ENCODE measurements at regions not wholly inside any gene's neighbourhood (a gene's known extent, or its start where the extent isn't known, plus 50 kb on each side); places are given as distances from the start of the nearest gene placed in this dataset.
A peak's percentile ranks its signal among the peaks of the same experiment; 100 is the strongest.
"Not testable (repeated sequence)": the region's sequence is repeated elsewhere in the genome, so short reads cannot be mapped to it uniquely, and the experiment has no call there.

DNA sequence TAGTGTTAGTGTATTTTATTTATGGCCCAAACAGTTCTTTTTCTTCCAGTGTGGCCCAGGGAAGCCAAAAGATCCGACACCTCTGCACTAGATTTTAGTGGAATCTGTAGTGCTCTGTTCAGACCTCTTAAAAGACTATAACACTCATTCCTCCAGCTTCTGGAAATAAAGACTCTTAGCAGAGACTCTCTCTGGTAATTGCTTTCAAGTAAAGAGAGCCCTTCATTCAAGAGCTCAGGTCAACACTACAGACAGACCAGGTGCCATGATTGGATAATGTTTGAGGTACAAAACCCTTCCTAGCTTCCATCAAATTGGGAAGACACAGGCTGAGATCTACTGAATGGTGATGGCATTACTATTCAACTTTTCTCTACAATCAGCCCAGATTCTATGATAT, 255.8 kb downstream of the PRDM9 start:
- H3K36me3 ChIP-seq (replicated peaks; ENCODE audit: insufficient read depth, low read length) = no peaks in the 10 kb centered on the region
- no peaks in the 10 kb centered on the region for H3K4me1 ChIP-seq (ENCODE audit: low read length)
- H3K27ac ChIP-seq (ENCODE audit: low read length) = no peak overlapping the region
- DNase-seq = no peak
- H3K4me2 ChIP-seq (ENCODE audit: low read depth, low read length) = no peak overlapping the region
- no peaks in the 10 kb centered on the region for H3K27me3 ChIP-seq (replicated peaks; ENCODE audit: insufficient read depth, low read length)
- TF ChIP-seq CTCF (IDR thresholded peaks at IDR 0.05; ENCODE audit: low read length) (no peak), EZH2phosphoT487 (IDR thresholded peaks at IDR 0.05; ENCODE audit: low read length) (no peak), EZH2 (optimal IDR thresholded peaks at IDR 0.05; ENCODE audit: low read depth, low read length) (no peak)
- no peak overlapping the region for H3K4me3 ChIP-seq (ENCODE audit: low read length)
- H2AFZ ChIP-seq (ENCODE audit: low read length) = no peak overlapping the region
- no peaks in the 10 kb centered on the region for H3K79me2 ChIP-seq (ENCODE audit: low read length)
- H4K20me1 ChIP-seq (ENCODE audit: insufficient read depth, low read length) = no peaks in the 10 kb centered on the region
- no peak overlapping the region for H3K9ac ChIP-seq (ENCODE audit: low read length)
- no peaks in the 10 kb centered on the region for H3F3A ChIP-seq (ENCODE audit: insufficient read depth, low read length)
- no peaks in the 10 kb centered on the region for H3K9me3 ChIP-seq (replicated peaks; ENCODE audit: insufficient read depth, low read length)
- H3K9me2 ChIP-seq (replicated peaks; ENCODE audit: insufficient read depth, low read length) = no peaks in the 10 kb centered on the region

- H3K9ac ChIP-seq (ENCODE audit: low read length) = no peak overlapping the region
- no peaks in the 10 kb centered on the region for H3K36me3 ChIP-seq (replicated peaks; ENCODE audit: insufficient read depth, low read length)
- H2AFZ ChIP-seq (ENCODE audit: low read length) = no peak overlapping the region
- TF ChIP-seq EZH2phosphoT487 (IDR thresholded peaks at IDR 0.05; ENCODE audit: low read length) (no peak), CTCF (IDR thresholded peaks at IDR 0.05; ENCODE audit: low read length) (no peak), EZH2 (optimal IDR thresholded peaks at IDR 0.05; ENCODE audit: low read depth, low read length) (no peak)
- H3F3A ChIP-seq (ENCODE audit: insufficient read depth, low read length) = no peaks in the 10 kb centered on the region
- H3K4me3 ChIP-seq (ENCODE audit: low read length) = no peak overlapping the region
- no peak for DNase-seq
- H3K27me3 ChIP-seq (replicated peaks; ENCODE audit: insufficient read depth, low read length) = no peaks in the 10 kb centered on the region
- no peaks in the 10 kb centered on the region for H3K9me3 ChIP-seq (replicated peaks; ENCODE audit: insufficient read depth, low read length)
- no peaks in the 10 kb centered on the region for H4K20me1 ChIP-seq (ENCODE audit: insufficient read depth, low read length)
- H3K4me1 ChIP-seq (ENCODE audit: low read length) = no peaks in the 10 kb centered on the region
- no peaks in the 10 kb centered on the region for H3K9me2 ChIP-seq (replicated peaks; ENCODE audit: insufficient read depth, low read length)
- H3K79me2 ChIP-seq (ENCODE audit: low read length) = no peaks in the 10 kb centered on the region
- H3K4me2 ChIP-seq (ENCODE audit: low read depth, low read length) = no peak overlapping the region
- no peak overlapping the region for H3K27ac ChIP-seq (ENCODE audit: low read length)
Measured at GRCh38 chr5:23776684-23777083, 269.3 kb downstream of the PRDM9 start.

- not testable (repeated sequence) for H3K79me2 ChIP-seq (ENCODE audit: low read length); DNase-seq; H3K27ac ChIP-seq (ENCODE audit: low read length); H3K36me3 ChIP-seq (replicated peaks; ENCODE audit: insufficient read depth, low read length); H4K20me1 ChIP-seq (ENCODE audit: insufficient read depth, low read length); H3K27me3 ChIP-seq (replicated peaks; ENCODE audit: insufficient read depth, low read length); H3K9ac ChIP-seq (ENCODE audit: low read length); H3K9me3 ChIP-seq (replicated peaks; ENCODE audit: insufficient read depth, low read length); H3F3A ChIP-seq (ENCODE audit: insufficient read depth, low read length); H3K4me3 ChIP-seq (ENCODE audit: low read length); H3K9me2 ChIP-seq (replicated peaks; ENCODE audit: insufficient read depth, low read length); H3K4me2 ChIP-seq (ENCODE audit: low read depth, low read length); H3K4me1 ChIP-seq (ENCODE audit: low read length); H2AFZ ChIP-seq (ENCODE audit: low read length)
Measured at GRCh38 chr5:23800307-23800706, 292.9 kb downstream of the PRDM9 start.

GRCh38 chr5:23820765-23821471, 313.5 kb downstream of the PRDM9 start:
- Histone ChIP-seq H3K9me3 (replicated peaks; ENCODE audit: insufficient read depth, low read length) (no peaks in the 10 kb centered on the region), H4K20me1 (ENCODE audit: insufficient read depth, low read length) (no peaks in the 10 kb centered on the region)

More at GRCh38 chr5:23820765-23821471, 313.5 kb downstream of the PRDM9 start:
- Histone ChIP-seq H3F3A (ENCODE audit: insufficient read depth, low read length) (no peaks in the 10 kb centered on the region), H2AFZ (ENCODE audit: low read length) (no peak overlapping the region), H3K9ac (ENCODE audit: low read length) (no peak overlapping the region), H3K79me2 (ENCODE audit: low read length) (no peaks in the 10 kb centered on the region), H3K4me2 (ENCODE audit: low read depth, low read length) (no peak overlapping the region), H3K9me2 (replicated peaks; ENCODE audit: insufficient read depth, low read length) (no peaks in the 10 kb centered on the region), H3K27me3 (replicated peaks; ENCODE audit: insufficient read depth, low read length) (no peaks in the 10 kb centered on the region), H3K36me3 (replicated peaks; ENCODE audit: insufficient read depth, low read length) (no peaks in the 10 kb centered on the region), H3K4me1 (ENCODE audit: low read length) (no peaks in the 10 kb centered on the region), H3K4me3 (ENCODE audit: low read length) (no peak overlapping the region), H3K27ac (ENCODE audit: low read length) (no peak overlapping the region)
- peak; percentile 44 for DNase-seq
- no peak for TF ChIP-seq EZH2phosphoT487 (IDR thresholded peaks at IDR 0.05; ENCODE audit: low read length)
- TF ChIP-seq EZH2 (optimal IDR thresholded peaks at IDR 0.05; ENCODE audit: low read depth, low read length) = no peak
- TF ChIP-seq CTCF (IDR thresholded peaks at IDR 0.05; ENCODE audit: low read length) = peak; percentile 58

Measured in MM.1S (cell line).